GM18870 (cell line): ENCODE measurements at regions not wholly inside any gene's neighbourhood (a gene's known extent, or its start where the extent isn't known, plus 50 kb on each side); places are given as distances from the start of the nearest gene placed in this dataset.

Experiments used
- ATAC-seq: cut with Tn5 transposase; IDR thresholded peaks from one replicate; pipeline ENCODE4 v1.9.1; 2021; ENCODE audit warnings: moderate library complexity; ENCODE audit not compliant: unreplicated experiment

DNA sequence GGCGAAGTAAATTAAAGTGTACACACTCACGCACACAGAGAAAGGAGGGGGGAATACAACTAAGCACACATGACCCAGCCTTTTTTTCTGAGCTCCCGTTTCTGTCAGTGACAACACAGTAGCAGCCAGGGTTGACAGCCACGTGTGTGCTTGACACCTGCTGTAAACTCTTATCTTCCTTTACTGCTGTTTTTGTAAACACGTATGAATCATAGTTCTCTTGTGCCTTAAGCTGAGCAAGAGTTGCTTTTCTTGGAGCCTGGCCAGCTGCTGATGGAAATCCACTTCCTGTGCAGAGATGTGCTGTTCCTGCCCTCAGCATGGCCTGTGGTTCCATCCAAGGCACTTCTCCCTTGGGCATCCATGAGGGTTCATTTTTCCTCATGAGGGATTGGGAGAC, 561.9 kb downstream of the GALR1 start:
- no peak for ATAC-seq

DNA sequence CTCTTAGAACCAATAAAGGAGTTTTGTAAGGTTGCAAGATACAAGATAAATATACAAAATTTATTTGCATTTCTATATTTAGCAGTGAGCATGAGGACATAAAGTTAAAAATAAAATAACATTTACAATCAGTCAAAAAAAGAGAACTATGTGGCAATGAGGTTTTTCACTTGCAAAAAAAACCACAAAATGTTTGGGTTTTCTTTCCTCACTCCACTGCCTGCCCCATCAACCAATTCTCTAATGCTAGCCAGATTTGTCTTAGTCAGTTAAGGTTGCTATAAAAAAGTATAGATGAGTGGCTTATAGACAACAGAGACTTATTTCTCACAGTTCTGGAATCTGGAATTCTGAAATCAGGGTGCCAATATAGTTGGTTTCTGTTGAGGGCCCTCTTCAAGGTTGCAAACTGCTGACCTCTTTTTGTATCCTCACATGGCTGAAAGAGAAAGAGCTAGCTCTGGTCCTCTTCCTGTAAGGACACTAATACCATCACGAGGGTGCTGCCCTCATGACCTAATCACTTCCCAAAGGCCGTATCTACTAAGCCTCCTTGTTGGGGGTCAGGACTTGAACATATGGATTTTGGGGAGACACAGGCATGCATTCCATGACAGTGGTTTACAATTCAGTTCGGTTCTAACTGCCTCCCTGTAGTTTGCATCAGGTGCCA, 566.2 kb downstream of the GALR1 start:
- ATAC-seq, result no peak

DNA sequence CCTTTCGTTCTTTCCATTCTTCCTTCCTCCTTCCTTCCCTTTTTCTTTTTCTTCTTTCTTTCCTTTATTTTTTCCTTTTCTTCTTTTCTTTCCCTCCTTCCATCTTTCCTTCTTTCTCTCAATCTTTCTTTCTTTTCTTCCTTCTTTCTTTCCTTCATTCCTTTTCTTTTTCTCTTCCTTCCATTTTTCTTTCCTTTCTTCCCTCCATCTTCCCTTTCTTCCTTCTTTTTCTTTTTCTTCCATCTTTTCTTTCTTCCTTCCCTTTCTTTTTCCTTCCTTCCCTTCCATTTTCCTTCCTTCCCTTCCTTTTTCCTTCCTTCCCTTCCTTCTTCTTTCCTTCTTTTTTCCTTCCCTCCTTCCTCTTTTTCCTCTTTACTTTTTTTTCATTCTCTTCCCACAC, 568.7 kb downstream of the GALR1 start:
- no peak for ATAC-seq

DNA sequence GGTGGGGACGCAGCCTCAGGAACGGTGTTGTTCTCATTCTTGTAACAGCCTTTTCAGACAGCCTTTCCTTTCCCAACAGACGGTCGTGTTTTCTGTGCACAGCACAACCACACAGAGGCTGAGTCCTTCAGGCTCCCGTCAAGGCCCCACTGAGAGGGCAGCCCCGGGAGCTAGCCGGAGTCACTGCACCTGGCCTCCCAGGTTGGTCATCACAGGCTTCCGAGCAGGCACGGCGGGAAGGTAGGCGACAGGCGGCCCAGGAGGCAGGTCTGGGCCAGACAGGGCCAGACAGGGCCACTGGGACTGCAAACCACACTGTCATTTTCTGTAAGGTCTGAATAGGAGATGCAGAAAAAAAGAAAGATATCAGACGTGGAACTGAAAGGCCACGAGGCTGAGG, 570.8 kb downstream of the GALR1 start:
- no peak for ATAC-seq

DNA sequence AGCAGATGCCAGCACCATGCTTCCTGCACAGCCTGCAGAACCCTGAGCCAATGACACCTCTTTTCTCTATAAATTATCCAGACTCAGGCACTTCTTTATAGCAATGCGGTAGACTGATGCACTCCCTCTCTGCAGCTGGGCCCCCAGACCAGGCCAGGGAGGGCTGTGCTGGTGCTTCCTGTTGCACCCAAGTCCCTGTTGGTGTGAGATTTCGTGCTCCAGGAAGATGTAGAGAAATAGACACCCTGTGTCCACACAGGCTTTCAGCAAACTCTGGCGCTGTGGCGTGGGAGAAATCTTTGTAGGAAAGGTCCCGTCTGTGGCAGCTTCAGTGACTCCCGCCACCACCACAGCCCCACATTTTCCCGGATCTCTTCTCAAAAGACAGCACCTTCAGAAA, 572.2 kb downstream of the GALR1 start:
- ATAC-seq, result no peak

DNA sequence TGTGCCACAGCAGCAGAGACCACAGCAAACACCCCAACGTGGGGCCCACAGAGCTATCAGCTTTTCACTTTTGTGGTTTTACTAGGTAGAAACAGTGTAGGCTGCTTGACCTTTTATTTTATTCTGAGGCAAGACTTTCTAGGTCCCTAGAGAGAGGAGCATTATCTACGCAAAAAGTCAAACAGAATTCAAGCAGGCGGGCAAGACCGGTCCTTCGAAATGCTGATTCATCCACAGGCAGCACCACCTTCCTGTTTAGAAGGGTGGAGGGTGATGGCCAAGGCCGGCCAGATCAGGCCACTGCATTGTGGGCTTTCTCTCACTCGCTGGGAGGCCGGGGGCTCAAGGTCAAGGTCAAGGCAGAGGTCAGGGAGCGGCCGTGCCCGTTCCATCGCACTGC, 573.0 kb downstream of the GALR1 start:
- no peak for ATAC-seq

DNA sequence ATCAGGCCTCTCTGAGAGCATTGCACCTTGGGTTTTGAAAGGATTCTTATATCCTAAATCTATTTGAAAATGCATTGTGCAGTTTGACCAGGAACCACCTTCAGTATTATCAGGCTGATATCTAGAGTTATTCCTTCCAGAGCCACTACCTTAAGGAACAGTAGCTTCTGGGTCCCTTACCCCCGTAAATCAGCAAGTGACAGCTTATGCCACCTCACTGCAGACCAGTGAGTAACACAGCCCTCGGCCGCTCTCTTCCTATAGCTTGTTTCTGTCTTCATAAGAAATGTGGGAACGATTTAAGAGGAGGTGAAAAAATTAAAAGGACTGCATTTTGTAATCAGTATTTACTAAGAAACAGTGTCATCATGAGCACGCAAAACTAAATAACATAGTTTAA, 584.2 kb downstream of the GALR1 start:
- ATAC-seq, result no peak

DNA sequence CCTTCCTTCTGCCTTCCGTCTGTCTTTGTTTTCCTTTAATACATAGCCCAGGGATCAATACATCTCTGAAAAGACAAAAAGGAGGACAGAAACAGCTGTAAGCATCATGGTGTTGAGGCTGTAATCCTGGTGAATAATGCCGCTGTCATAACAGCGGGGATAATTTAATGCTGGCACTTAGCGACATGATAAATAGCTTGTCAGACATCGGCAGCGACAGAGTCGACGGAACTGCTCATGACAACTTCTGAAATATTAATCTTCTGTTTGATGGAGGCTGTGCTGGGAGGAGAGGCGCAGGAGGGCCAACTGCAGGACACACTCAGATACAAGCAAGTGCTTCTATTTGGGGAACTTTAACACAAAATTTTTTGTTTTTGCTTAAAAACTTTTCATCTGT, 602.2 kb downstream of the GALR1 start:
- no peak for ATAC-seq

DNA sequence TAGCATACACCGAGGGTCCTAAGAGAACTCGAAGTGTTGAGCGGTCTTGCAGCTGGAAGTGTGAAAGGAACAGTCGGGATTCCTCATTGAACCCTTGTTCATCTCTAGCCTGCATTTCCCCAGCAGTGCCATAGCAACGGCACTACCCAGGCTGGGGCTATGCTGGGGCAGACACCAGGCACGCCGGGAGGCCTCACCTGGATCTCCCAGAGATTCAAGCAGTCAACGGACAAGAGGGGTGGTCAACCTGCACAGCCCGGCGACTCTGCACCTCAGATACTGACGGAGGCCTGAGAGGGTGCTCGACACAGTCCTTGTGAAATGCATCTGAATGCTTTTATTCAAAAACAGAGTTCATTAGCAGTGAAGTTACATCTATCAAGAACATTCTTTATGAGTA, 604.2 kb downstream of the GALR1 start:
- ATAC-seq, result no peak

DNA sequence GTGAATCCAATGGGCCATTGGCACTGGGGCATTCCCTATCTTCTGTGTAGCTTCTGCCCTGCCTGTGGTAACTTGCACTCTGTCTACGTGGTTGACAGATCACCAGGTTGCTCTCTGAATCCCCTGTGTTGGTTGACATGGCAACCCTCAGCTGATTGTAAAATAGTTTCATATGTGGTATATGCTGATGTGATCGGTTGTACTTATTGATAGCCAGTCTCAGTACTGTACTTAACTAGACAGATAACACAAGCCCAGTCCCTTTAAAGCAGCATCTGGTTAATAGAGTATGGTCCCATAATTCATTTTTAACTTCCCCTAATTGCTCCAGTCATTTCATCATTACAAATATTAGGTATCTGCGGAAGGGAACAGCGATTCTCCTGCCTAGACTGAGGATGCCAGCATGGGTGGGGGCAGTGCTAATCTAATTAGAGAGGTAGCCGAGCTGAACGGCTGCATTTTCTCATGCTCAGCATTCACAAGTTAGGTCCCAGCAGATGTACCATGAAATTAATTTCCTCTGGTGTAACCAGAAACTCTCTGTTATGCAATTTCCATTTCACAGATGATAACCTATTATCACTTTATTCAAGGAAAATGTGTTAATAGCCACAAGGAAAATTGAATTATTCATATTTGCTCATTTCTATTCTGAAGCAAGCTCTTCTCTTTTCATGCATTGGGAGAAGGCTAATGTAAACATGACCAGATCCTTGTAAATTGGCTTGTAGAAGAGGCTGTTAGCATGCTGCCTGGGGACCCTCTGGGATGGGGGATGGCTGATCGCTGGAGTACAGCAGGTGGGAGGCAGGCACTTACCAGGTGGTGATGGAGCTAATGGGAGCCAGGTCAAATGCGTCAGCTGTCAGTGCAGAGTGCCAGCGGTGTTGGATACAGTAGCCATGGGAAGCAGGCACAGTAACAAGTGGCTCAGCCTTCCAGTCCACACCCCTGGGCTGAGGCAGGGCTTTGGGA, 608.3 kb downstream of the GALR1 start:
- ATAC-seq, result no peak

DNA sequence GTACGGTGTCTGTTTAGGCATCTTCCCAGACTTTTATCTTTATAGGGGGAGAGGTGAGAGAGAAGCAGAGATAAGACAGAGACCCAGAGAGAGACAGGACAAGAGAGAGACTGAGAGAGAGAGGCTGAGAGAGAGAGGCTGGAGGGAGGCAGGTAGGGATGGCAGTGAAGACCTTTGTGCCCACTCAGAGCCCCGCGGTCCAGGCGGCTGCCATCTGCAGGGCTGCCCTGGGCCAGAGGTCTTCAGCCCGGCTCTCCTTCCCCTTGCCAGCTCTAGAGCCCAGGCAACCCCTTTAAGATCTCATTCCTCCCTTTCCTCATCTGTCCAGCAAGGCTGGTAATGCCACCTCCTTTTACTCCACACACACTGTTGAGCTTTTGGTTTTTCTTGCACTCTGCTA, 610.0 kb downstream of the GALR1 start:
- no peak for ATAC-seq

DNA sequence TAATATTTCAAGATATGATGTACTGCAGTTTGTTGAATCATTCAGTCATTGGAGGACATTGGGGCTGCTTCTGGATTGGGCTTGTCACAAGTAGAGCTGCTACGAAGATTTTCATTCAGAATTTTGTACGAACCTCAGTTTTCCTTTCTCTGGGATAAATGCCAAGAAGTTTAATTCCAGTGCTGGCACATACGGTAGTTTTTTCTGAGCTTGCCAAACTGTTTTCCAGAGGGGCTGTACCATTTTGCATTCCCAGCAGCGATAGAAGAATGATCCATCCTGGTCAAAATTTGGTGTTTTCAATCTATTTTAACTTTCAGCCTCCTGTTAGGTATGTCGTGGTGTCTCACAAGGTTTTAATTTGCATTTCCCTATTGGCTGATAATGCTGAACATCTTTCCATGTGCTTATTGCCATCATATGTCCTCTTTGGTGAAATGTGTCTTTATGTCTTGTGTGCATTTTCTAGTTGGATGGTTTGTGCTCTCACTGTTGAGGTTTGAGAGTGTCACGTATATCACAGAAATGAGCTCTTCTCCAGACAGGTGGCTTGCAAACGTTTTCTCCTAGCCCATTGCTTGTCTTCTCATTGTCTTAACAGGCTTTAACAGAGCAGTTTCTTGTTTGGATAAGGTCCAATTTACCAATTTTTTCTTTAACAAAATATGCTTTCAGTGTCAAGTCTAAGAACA, 612.6 kb downstream of the GALR1 start:
- no peak for ATAC-seq

DNA sequence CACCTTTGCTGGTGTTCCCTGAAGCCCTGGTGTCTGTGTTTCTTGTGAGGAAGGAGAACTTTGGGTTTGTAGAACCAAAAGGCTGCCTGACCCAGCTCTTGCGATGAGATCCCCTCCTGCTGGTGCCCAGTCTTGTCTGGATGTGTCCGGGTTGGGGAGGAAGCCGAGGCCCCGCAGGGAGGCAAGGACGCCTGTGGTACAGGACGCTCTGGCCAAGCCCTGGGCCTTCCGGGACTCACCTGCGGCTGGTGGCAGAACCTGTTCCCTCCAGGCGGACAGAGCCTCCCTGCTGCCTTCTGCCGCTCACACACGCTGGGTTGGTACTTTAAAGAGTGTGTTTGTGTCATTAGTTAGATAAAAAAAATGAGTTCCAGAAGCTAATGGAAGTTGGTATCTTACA, 616.2 kb downstream of the GALR1 start:
- no peak for ATAC-seq

DNA sequence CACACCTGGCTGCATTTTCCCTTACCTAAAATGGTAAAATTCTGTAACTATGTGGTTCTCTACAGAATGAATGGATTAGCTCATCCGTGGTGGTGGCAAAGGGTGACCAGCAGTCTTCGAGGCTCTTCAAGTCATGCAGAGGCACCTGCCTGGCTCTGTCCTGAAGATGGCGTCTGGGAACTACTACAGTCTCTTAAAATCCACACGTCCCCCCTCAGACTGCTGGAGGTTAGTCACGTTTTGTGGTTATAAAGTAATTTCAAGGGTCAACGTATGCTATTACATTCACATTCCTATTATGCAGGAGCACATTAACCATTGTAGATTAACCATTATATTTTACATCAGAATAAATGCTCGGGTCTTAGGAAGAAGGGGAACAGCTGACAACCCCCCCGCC, 616.7 kb downstream of the GALR1 start:
- ATAC-seq, result no peak

DNA sequence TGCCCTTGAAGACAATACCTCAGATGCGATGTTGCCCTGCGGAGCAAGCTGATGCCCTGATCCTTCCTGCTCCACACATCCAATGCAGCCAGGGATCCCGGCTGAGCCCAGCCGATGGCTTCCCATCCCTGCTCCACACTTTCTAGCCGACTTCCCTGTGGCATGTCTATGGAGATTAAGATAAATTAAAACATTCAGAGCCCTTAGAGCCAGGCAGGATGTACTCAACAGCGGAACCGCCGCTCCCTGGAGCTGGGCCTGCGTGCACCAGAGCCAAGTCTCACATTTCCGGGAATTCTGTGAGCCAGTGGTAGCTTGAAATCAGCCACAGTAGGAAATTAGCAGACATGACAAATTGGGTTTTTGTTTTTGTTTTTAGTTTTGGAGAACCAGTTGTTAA, 620.6 kb downstream of the GALR1 start:
- no peak for ATAC-seq

DNA sequence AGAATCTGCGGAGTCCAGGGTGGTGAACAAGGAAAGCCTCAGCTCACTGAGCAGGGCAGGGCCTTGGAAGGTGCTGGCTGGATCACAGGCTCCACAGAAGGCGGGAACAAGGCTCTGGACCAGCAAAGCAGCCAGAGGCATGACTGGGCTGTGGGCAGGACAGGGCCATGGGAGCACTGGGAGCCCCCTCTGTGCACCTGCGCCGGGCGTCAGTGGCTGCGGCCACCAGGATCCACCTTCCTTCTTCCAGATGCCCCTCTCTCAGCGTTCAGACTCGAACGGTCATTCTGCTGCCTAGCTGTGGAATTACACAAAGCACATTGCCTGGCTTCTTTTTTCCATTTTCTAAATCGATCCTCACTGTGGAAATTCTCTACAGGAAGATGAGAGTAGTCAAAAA, 621.2 kb downstream of the GALR1 start:
- no peak for ATAC-seq

DNA sequence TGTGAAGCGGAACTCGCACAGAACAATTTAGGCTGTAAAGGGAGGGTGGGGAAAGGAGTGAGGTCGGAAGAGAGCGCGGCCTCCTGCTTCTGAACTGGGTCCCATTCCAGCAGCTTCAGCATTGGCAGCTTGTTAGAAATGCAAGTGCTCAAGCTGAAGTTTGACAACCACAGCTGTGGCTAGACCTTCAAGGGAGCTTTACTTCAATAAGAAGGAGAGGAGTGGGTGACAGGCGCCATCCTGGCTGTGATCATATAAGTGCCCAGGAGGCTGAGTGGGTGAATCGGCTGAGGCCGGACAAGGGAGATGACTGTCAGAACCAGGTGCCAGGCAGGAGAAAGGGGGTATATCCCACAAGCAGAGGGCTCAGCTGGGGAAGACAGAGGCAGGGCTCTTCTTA, 622.5 kb downstream of the GALR1 start:
- ATAC-seq, result no peak

DNA sequence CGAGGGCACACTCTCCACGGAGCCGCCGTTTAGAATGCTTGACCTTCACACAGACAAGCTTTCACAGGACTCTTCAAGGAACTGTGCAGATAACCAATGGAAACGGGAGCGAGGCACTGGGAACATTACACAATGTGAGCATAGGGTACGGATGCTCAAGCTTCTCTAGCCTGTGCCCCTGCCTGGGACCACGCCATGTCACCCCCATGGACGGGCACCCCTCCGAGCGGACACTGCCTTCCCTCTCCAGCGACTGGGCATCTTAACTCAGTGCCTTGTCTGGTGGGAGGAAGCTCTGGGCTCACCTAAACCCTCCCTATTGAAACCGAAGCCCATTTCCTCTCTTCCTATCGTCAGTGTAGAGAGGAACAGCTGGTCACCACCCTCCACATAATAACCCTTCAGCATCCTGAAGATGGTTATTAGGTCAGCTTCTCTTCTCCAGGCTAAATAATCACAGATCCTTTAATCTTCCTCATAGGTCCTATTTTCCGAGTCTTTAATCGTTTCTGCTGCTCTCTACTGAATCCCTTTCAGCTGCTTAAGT, 626.7 kb downstream of the GALR1 start:
- no peak for ATAC-seq

DNA sequence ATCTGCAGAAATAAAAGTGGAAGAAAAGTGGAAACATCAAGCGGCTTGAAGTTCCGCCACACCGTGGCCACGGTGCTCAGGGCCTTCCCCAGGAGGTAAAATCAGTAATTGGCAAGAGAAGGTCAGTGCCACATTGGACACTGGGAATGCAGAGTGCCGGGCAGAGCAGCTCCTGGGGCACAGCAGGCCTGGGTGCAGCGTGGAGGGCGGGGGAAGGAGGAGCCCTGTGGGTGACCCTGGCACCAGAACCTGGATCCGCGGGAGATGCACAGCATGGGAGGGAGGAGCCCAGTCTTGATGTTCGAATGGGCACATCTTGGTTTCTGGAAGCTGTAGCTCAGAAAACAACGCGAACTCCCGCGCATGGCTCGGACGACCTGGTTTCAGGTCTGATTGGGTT, 630.2 kb downstream of the GALR1 start:
- ATAC-seq, result no peak

DNA sequence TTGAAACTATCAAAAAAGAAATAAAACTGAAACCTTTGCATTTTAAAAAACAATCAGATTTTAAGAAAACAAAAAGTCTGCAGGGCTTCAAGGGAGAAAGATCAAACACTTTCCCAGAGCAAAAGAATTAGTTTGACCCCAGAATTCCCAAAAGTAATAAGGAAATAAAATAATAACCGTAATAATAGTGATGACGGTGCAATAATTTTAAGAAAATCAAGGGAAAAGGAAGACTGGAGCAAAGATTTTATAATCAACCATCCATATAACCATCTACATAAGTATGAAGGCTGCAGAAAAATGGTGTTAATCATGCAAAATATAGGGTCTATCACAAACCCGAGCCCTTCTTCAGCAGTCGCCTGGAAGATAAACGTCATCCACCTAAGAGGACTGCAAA, 634.8 kb downstream of the GALR1 start:
- ATAC-seq, result no peak

DNA sequence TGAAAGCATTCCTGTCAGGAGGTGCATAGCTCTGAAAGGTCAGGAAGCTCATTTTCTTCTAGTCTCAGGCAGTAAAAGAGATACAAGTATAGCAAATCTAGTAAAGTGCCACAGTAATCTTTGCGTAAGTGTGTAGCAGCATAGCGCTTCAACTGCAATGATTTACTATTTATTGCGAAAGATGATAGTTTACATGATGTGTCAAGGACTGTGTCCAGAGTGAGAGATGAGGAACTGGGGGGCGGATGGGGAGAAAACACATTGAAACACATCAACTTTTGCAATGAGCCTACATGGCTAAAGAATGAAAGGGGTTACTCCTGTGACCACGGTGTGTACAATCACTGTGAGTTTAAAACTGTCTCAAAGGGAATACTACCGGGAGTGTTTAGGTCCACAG, 644.4 kb downstream of the GALR1 start:
- no peak for ATAC-seq

DNA sequence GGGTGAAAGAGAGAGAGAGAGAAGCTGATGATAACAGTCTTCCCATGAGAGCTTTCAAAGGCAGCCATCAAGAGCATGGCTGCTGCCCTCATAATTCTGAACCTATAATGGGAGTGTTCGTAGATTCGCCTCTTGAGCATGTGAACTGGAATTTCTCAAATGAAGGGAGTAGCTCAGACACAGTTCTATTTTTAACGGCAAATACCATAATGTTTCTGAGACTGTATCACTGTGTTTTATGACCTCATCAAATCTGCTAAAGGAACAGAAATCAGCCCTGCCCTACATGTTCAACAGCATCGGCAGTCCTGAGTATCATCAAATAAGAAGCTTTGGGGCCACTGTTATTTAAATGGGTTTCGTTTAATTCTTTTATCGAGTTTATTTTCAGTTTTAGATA, 645.6 kb downstream of the GALR1 start:
- ATAC-seq, result no peak
